IMR-90 (cell line): ENCODE measurements at regions not wholly inside any gene's neighbourhood (a gene's known extent, or its start where the extent isn't known, plus 50 kb on each side); places are given as distances from the start of the nearest gene placed in this dataset.

Experiments used
- ATAC-seq: fragments of 200-7000 bp; cut with Tn5 transposase; 2 replicates; pipeline ENCODE4 v1.9.1; 2020; ENCODE audit warnings: low read depth, mild to moderate bottlenecking, moderate library complexity
- BruUV-seq: library from RNA; stranded (reverse); fragments of 400-500 nt; replicated peaks from 2 replicates; lab custom pipeline; 2021; lab: Mats Ljungman, UMichigan
- CTCF ChIA-PET: fragments of 300-600 bp; formaldehyde crosslinking; extraction: SDS; loops from one replicate; lab custom pipeline; 2021; ENCODE audit warnings: antibody characterized with exemption; lab: Yijun Ruan, JAX
- POLR2A ChIA-PET: fragments of 300-600 bp; sonication (Branson Sonifier 250); formaldehyde crosslinking; loops from one replicate; lab custom pipeline; 2022; ENCODE audit warnings: antibody characterized with exemption; ENCODE audit not compliant: unreplicated experiment; lab: Charles Lee
- DNase-seq: peaks from one replicate; pipeline ENCODE4 v3.0.0; 2013
- H2AFZ ChIP-seq: replicated peaks from 2 replicates; pipeline ENCODE3; 2013; ENCODE audit warnings: low read length, mild to moderate bottlenecking; ENCODE audit not compliant: poor library complexity
- H2AK5ac ChIP-seq: 2 replicates; pipeline ENCODE4 v1.6.1; 2013; ENCODE audit warnings: low read depth, low read length, inconsistent platforms
- H2AK9ac ChIP-seq: replicated peaks from 2 replicates; pipeline ENCODE3; 2013; ENCODE audit warnings: mild to moderate bottlenecking, low read depth, low read length, moderate library complexity; ENCODE audit not compliant: poor library complexity
- H2BK120ac ChIP-seq: 2 replicates; pipeline ENCODE4 v1.6.1; 2013; ENCODE audit warnings: low read depth, low read length, inconsistent platforms
- H2BK15ac ChIP-seq: 3 replicates; pipeline ENCODE4 v1.6.1; 2013; ENCODE audit warnings: low read depth, low read length, inconsistent platforms
- H2BK20ac ChIP-seq: 2 replicates; pipeline ENCODE4 v1.6.1; 2013; ENCODE audit warnings: low read depth, mild to moderate bottlenecking, inconsistent platforms, low read length, moderate library complexity
- H2BK5ac ChIP-seq: 2 replicates; pipeline ENCODE4 v1.6.1; 2013; ENCODE audit warnings: mild to moderate bottlenecking, low read depth, low read length, inconsistent platforms; ENCODE audit not compliant: poor library complexity, severe bottlenecking
- H3K14ac ChIP-seq: replicated peaks from 2 replicates; pipeline ENCODE4 v1.6.1; 2013; ENCODE audit warnings: low read depth, low read length, inconsistent platforms
- H3K18ac ChIP-seq: 2 replicates; pipeline ENCODE4 v1.6.1; 2013; ENCODE audit warnings: low read depth, low read length, control low read depth
- H3K23ac ChIP-seq: 2 replicates; pipeline ENCODE4 v1.6.1; 2013; ENCODE audit warnings: low read depth, low read length, inconsistent platforms
- H3K27ac ChIP-seq: 2 replicates; pipeline ENCODE4 v1.5.1; 2013; ENCODE audit warnings: mild to moderate bottlenecking, control low read depth, low read length; ENCODE audit not compliant: insufficient read depth
- H3K27me3 ChIP-seq: 2 replicates; pipeline ENCODE4 v1.6.1; 2013; ENCODE audit warnings: low read length; ENCODE audit not compliant: control insufficient read depth, insufficient read depth
- H3K36me3 ChIP-seq: 2 replicates; pipeline ENCODE4 v1.6.1; 2013; ENCODE audit warnings: low read length, mixed read lengths; ENCODE audit not compliant: control insufficient read depth, insufficient read depth
- H3K4ac ChIP-seq: 2 replicates; pipeline ENCODE4 v1.6.1; 2013; ENCODE audit warnings: low read depth, low read length, inconsistent platforms
- H3K4me1 ChIP-seq: 2 replicates; pipeline ENCODE4 v1.6.1; 2013; ENCODE audit warnings: low read length, mixed read lengths; ENCODE audit not compliant: control insufficient read depth, insufficient read depth
- H3K4me2 ChIP-seq: 2 replicates; pipeline ENCODE4 v1.6.1; 2013; ENCODE audit warnings: low read depth, mild to moderate bottlenecking, control low read depth, low read length, moderate library complexity
- H3K4me3 ChIP-seq: 2 replicates; pipeline ENCODE4 v1.5.1; 2013; ENCODE audit warnings: low read depth, mild to moderate bottlenecking, control low read depth, low read length, moderate library complexity; ENCODE audit not compliant: insufficient read depth
- H3K56ac ChIP-seq: 2 replicates; pipeline ENCODE4 v1.6.1; 2013; ENCODE audit warnings: low read length, inconsistent platforms; ENCODE audit not compliant: insufficient read depth; ENCODE audit errors: extremely low read depth
- H3K79me1 ChIP-seq, 2 experiments: 2 replicates each; pipeline ENCODE4 v1.6.1; 2013; ENCODE audit warnings: low read length in 2 of 2, inconsistent platforms in 1 of 2, low read depth in 1 of 2
- H3K9ac ChIP-seq: 2 replicates; pipeline ENCODE4 v1.6.1; 2013; ENCODE audit warnings: low read depth, low read length, control low read depth
- H3K9me1 ChIP-seq: 2 replicates; pipeline ENCODE4 v1.6.1; 2013; ENCODE audit warnings: low read length, inconsistent platforms; ENCODE audit not compliant: insufficient read depth
- H3K9me3 ChIP-seq: 2 replicates; pipeline ENCODE4 v1.6.1; 2013; ENCODE audit warnings: low read length; ENCODE audit not compliant: control insufficient read depth, insufficient read depth
- H4K20me1 ChIP-seq: 2 replicates; pipeline ENCODE4 v1.6.1; 2013; ENCODE audit warnings: low read length, inconsistent platforms; ENCODE audit not compliant: insufficient read depth
- H4K5ac ChIP-seq: 2 replicates; pipeline ENCODE4 v1.6.1; 2013; ENCODE audit warnings: mild to moderate bottlenecking, low read depth, low read length, control low read depth
- H4K8ac ChIP-seq, 2 experiments: 2 replicates each; pipeline ENCODE4 v1.6.1; 2013; ENCODE audit warnings: low read depth in 2 of 2, low read length in 2 of 2, control low read depth in 1 of 2, inconsistent platforms in 1 of 2
- H4K91ac ChIP-seq: 2 replicates; pipeline ENCODE4 v1.6.1; 2013; ENCODE audit warnings: low read depth, low read length, inconsistent platforms; ENCODE audit not compliant: insufficient read depth
- CHD1 ChIP-seq: IDR thresholded peaks from 2 replicates; pipeline ENCODE4 v1.6.1; 2012; ENCODE audit warnings: low read depth, low read length, improper control_type of control experiment
- FOS ChIP-seq: fragments of 150-350 bp; IDR thresholded peaks from 2 replicates; pipeline ENCODE4 v1.6.1; 2016; ENCODE audit warnings: low read depth, low read length
- MAZ ChIP-seq: IDR thresholded peaks from 2 replicates; pipeline ENCODE4 v1.6.1; 2012; ENCODE audit warnings: low read depth, mild to moderate bottlenecking, low read length, improper control_type of control experiment, moderate library complexity, borderline replicate concordance
- RCOR1 ChIP-seq: IDR thresholded peaks from 2 replicates; pipeline ENCODE4 v1.6.1; 2012; ENCODE audit warnings: mild to moderate bottlenecking, low read length, improper control_type of control experiment; ENCODE audit not compliant: insufficient replicate concordance
- WGBS, 2 experiments: methylation state at CpG; one replicate each; pipeline versions ENCODE4 v1.1.5 to v1.1.7; 2013; ENCODE audit warnings: missing lambda C conversion rate in 2 of 2; ENCODE audit not compliant: insufficient read length in 1 of 2; ENCODE audit errors: extremely low coverage in 2 of 2; 5-methylcytosine and 5-hydroxymethylcytosine counted together
- dilution Hi-C: fragments of 300-500 bp; cut with HindIII; formaldehyde crosslinking; loops from one replicate; pipeline ENCODE4 v1.14.3; 2018; ENCODE audit warnings: low sequenced_read_pairs; ENCODE audit not compliant: unreplicated experiment
- in situ Hi-C: fragments of 300-500 bp; cut with MboI; formaldehyde crosslinking; loops from 3 replicates; pipeline ENCODE4 v1.14.3; 2019; ENCODE audit warnings: low sequenced_read_pairs, inconsistent platforms, mixed read lengths
- intact Hi-C: fragments of 100-400 bp; cut with micrococcal nuclease; formaldehyde crosslinking; loops from 2 replicates; pipeline ENCODE4 v1.10.0; 2022
- TF ChIP-seq, protein P1 (sequence below): fragments of 150-350 bp; IDR thresholded peaks from 2 replicates; pipeline ENCODE4 v1.6.1; 2016; ENCODE audit warnings: low read depth, mild to moderate bottlenecking, low read length, moderate library complexity, borderline replicate concordance
- TF ChIP-seq, protein P2 (sequence below): fragments of 150-350 bp; IDR thresholded peaks from 2 replicates; pipeline ENCODE4 v1.6.1; 2017; ENCODE audit warnings: mild to moderate bottlenecking, antibody characterized with exemption, low read length, low read depth

- H3K4me3 ChIP-seq, result no peak overlapping the region
- no TSS peak for BruUV-seq
- no peak overlapping the region for H3K14ac ChIP-seq
- no peak overlapping the region for H2BK15ac ChIP-seq
- intact Hi-C loops, result loop anchor here (10.0 kb wide), 2 partner anchors 175 to 205 kb away; no protein-coding TSS in a partner anchor
- ATAC-seq, result no peak
- no peak for DNase-seq
- H2BK20ac ChIP-seq, result no peak overlapping the region
- H4K8ac ChIP-seq, result no peak overlapping the region
- CTCF ChIA-PET, result no interaction called here
- H3K4me1 ChIP-seq, result no peaks in the 10 kb centered on the region
- no peaks in the 10 kb centered on the region for H3K9me3 ChIP-seq
- WGBS, 2 experiments, result 19% methylated on average over 2 of the region's 3 CpGs; no CpG with 5 or more reads in 1 of the 2 experiments
- no peaks in the 10 kb centered on the region for H3K79me1 ChIP-seq
- no peak overlapping the region for H2AK9ac ChIP-seq
- H3K27me3 ChIP-seq, result no peaks in the 10 kb centered on the region
- no peak overlapping the region for H2AK5ac ChIP-seq
- H3K4me2 ChIP-seq, result 0 out of 2 replicates have a peak overlapping the region, but pooled peaks have one; percentile 5
- no peaks in the 10 kb centered on the region for H3K9me1 ChIP-seq
- H3K36me3 ChIP-seq, result no peaks in the 10 kb centered on the region
- no peak for TF ChIP-seq MAZ
- no peak for TF ChIP-seq FOS
- TF ChIP-seq, protein P1, sequence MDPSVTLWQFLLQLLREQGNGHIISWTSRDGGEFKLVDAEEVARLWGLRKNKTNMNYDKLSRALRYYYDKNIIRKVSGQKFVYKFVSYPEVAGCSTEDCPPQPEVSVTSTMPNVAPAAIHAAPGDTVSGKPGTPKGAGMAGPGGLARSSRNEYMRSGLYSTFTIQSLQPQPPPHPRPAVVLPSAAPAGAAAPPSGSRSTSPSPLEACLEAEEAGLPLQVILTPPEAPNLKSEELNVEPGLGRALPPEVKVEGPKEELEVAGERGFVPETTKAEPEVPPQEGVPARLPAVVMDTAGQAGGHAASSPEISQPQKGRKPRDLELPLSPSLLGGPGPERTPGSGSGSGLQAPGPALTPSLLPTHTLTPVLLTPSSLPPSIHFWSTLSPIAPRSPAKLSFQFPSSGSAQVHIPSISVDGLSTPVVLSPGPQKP, result no peak
- TF ChIP-seq RCOR1, result no peak
- TF ChIP-seq, protein P2, sequence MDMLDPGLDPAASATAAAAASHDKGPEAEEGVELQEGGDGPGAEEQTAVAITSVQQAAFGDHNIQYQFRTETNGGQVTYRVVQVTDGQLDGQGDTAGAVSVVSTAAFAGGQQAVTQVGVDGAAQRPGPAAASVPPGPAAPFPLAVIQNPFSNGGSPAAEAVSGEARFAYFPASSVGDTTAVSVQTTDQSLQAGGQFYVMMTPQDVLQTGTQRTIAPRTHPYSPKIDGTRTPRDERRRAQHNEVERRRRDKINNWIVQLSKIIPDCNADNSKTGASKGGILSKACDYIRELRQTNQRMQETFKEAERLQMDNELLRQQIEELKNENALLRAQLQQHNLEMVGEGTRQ, result no peak
- TF ChIP-seq CHD1, result no peak
- no peak overlapping the region for H3K9ac ChIP-seq
- no peak overlapping the region for H3K56ac ChIP-seq
- no peak overlapping the region for H3K23ac ChIP-seq
- no peak overlapping the region for H3K4ac ChIP-seq
- in situ Hi-C loops, result loop anchor here (10.0 kb wide), 3 partner anchors 85 to 385 kb away; partner anchors contain the start of gene IKZF2
- H2BK120ac ChIP-seq, result no peak overlapping the region
- H4K5ac ChIP-seq, result no peak overlapping the region
- H3K27ac ChIP-seq, result no peak overlapping the region
- dilution Hi-C loops, result no loop called here
- no peak overlapping the region for H3K18ac ChIP-seq
- H4K91ac ChIP-seq, result no peak overlapping the region
- POLR2A ChIA-PET, result no interaction called here
- no peaks in the 10 kb centered on the region for H4K20me1 ChIP-seq
- no peak overlapping the region for H2AFZ ChIP-seq
- H2BK5ac ChIP-seq, result no peak overlapping the region
Observed at GRCh38 chr2:212770240-212770639, 231.6 kb upstream of the ERBB4 start.
